Stimulated activated CD4-positive, alpha-beta T cell treated with anti-CD3 and anti-CD28 coated beads, Interleukin-2, amount 100 ng/mL, for 4 hours (primary cell): ENCODE measurements at regions not wholly inside any gene's neighbourhood (a gene's known extent, or its start where the extent isn't known, plus 50 kb on each side); places are given as distances from the start of the nearest gene placed in this dataset.
"Not testable (repeated sequence)": the region's sequence is repeated elsewhere in the genome, so short reads cannot be mapped to it uniquely, and the experiment has no call there.

ENCODE experiments used
- DNase-seq: peaks from one replicate; pipeline ENCODE4 v3.0.0-alpha.2; 2020; ENCODE audit warnings: low read depth

DNA sequence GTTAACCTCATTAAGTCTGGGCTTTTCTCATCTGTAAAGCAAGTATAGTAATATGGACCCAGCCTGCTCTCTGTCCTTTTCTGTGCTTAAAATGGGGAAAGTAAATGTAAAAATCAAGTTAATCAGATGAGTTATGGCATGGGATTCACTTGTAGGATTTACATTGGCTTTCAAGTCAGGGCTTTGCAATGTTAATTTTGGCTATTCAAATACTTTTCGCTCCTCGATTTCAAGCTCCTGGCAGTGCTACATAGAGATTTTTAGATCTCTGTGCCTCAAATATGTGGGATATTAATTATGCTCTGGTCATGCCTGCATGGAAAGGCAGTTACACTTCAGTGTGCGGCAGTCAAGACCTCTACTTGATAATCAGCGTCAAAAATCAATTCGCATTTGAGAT is 709.8 kb downstream of the LTN1 start:
- DNase-seq: no peak

GRCh38 chr21:28281357-28281756 is 711.3 kb downstream of the LTN1 start:
- not testable (repeated sequence) for DNase-seq

GRCh38 chr21:28280611-28281010 is 712.1 kb downstream of the LTN1 start:
- no peak for DNase-seq

GRCh38 chr21:28277324-28277723 is 715.4 kb downstream of the LTN1 start:
- no peak for DNase-seq

GRCh38 chr21:28272272-28272992 is 720.2 kb downstream of the LTN1 start:
- no peak for DNase-seq

DNA sequence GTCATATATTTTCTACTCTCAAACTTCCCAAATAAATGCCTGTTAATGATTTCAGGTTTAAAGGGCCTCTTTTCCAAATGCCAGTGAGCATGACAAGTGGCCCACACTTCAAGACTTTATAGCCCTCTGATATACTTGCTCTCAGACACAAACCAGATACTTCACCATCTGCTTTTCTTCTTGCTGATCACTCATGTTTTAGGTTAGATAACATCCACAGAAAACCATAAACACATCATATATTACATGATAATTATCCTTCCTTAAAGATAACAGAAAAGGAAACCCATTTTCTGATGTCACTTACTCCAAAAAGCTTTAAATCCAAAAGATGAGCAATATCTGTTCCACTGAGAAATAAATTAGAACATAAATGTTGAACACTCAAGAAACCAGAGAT is 723.5 kb downstream of the LTN1 start:
- DNase-seq: no peak

GRCh38 chr21:28268685-28269084 is 724.0 kb downstream of the LTN1 start:
- no peak for DNase-seq

DNA sequence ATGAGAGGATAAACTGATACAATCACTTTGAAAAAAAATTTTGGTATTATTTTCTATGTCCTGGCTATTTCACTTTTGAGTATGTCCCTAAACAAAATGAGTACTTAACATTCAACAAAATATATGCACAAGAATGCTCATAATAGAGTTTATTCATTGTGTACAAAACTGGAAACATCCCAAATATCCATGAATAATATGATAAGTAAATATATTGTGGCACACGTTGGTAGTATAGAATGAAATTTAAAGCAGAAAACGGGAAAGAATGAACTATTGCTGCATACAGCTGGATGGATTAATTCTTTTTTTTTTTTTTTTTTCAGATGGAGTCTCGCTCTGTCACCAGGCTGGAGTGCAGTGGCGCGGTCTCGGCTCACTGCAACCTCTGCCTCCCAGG is 725.2 kb downstream of the LTN1 start:
- no peak for DNase-seq

- no peak for DNase-seq
Measured at GRCh38 chr21:28266061-28266460, 726.6 kb downstream of the LTN1 start.

DNA sequence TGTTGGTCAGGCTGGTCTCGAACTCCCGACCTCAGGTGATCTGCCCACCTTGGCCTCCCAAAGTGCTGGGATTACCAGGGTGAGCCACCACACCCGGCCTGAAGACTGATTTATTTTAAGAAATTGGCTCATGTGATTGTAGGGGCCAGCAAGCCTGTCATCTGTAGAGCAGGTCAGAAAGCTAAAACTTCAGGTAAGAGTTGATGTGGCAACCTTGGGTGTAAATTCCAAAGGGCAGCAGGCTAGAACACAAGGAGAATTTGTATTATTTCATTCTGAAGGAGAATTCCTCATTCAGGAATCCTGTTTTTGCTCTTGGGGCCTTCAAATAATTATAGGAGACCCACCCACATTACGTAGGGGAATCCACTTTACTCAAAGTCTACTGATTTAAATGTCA is 728.7 kb downstream of the LTN1 start:
- no peak for DNase-seq

GRCh38 chr21:28261298-28261697 is 731.4 kb downstream of the LTN1 start:
- DNase-seq: no peak

DNA sequence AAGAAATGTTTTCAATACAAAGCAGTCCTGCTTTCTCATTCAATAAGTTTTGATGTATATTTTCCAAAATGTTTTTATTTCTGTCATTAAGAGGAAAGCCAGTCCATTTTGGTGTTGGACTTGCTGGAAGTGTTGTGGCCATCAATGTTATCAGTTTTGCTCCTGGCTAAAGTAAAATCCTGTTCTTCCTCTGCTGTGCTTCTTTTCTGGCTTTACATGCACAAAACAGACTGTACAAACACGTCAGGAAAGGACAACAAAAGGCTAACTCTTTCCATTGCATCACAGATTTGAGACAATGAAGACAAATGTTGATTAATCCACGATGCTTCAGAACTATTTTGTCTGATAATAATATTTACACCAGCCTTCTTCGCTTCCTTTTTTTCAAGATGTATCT is 735.4 kb downstream of the LTN1 start:
- no peak for DNase-seq

GRCh38 chr21:28256837-28257236 is 735.8 kb downstream of the LTN1 start:
- DNase-seq: no peak

- DNase-seq: no peak
Measured at GRCh38 chr21:28256420-28256831, 736.3 kb downstream of the LTN1 start.

DNA sequence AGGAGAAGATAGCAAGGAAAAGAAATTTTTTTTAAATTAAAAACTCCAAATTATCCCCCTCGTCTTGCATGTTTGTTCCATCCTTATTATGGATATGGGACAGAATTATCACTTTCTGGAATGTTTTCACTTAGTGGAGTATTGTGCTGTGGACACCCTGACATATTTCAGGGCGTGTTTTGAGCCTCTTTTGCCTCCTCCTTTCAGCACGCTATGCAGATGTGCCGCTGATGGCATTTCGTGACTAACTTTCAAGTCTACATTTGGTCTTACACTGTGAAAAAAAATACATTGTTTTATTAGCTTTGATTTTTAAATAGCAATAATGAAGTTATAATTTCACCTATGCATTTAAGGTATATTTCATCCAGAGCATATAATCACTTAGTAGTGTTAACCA is 738.7 kb downstream of the LTN1 start:
- DNase-seq: no peak

- no peak for DNase-seq
Measured at GRCh38 chr21:28253338-28253737, 739.3 kb downstream of the LTN1 start.

DNA sequence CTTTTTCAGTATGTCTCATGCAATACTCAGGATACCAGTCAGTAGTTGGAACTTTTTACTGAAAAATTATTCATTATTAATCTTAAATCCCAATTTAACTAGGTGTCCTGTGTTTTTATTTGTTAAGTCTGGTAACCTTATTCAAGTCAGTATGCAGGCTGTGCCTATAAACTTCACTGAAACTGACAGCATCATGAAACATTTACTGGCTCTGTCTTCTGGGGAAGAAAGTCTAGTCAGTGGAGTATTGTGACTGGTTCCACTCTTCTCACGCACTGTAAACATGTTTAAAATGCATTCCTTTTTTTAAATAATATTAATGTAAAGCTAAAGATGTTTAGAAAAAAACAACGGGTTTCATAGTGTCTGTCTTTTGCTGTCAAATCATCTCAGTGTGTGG is 739.7 kb downstream of the LTN1 start:
- no peak for DNase-seq

- DNase-seq: no peak
Measured at GRCh38 chr21:28250946-28251345, 741.7 kb downstream of the LTN1 start.

DNA sequence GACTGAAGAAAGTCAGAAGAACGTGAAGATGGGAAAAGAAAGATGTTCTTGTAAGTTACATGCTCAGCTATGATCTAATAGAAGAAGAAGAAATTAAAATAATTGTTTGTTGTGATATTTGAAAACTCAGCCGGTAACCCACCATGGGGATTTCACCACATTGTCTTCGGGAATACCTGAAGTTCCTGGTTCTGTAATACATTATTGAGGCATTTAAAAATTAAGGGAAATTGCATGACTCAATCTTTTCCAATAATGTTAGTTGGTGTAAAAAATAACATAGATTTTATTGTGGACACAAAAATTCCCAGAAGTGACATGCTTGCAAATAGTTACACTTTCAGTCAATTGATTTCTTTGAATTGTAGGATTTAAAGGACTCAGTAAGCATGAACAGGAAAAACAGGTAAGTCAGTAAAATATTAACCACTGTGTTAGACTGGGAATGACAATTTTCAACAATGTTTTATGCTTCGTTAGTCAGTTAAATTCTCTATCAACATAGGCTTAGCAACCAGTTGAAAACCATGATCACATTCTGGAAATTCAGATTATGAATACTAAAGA is 745.1 kb downstream of the LTN1 start:
- no peak for DNase-seq

- no peak for DNase-seq
Measured at GRCh38 chr21:28240586-28240985, 752.1 kb downstream of the LTN1 start.

DNA sequence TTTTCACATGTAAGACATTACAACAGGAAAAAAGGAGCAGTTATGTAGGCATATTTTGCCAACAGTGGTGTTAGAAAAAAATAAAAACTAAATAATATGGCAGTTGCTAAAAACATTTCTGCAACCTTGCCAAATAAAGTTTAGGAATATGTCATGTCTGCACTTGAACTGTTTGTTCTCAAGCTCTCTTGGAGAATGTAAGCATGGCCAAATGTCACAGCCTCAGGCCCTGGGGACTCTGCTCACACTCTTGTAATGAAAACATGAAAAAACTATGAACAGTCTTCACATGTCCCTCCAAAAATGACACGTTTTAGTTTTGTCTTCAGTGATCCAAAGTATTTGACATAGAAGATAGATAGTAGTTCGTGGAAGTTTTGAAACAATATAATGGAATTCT is 753.3 kb downstream of the LTN1 start:
- DNase-seq: no peak

DNA sequence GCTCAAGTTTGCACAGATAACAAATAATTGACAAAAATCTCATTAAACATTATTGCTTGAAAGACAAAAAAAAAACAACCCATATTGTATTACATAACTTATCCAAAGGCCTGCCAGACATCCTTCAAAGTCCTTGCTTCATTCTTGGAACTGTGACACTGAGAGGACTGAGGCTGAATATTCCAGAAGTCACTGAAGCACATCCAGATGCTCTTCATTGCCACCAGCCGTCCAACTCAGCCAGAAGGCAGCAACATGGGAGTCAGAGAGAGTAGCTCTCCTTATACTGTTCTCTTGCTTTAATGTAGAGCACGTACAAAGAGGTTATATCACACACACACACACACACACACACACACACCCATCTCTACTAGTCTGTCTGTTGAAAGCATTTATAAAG is 755.0 kb downstream of the LTN1 start:
- no peak for DNase-seq

DNA sequence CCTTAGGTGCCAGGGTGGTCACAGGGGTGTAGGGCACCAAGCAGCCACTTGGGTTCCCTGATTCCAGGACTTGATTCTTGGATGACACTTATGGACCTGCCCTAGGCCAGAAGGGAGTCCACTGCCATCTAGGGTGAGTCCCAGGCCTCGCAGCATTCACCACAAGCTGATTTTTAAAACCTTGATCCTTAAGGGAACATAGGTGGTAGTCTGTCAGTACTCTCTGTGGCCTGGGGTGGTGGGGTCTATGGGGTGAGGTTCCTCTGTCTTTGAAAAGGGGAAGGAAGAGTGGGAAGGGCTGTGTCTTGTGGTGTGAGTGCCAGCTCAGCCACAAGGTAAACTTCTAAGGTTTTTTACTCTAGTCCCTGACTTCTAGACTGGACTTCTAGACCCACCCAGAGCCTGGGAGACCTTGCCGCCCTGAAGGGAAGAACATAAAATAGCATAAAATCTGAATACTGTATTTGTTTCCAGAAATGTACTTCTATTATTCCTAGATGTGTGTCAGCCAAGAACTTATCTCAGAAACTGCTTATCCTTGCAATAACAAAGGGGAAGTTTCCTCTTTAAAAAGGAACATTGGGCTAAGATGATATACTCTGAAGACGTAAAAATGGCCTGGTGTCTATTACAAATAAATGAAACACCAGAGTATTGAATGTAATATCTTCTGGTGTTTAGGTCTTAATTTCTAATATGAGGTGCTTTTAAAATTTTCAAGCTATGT is 757.3 kb downstream of the LTN1 start:
- no peak for DNase-seq

GRCh38 chr21:28234326-28234725 is 758.4 kb downstream of the LTN1 start:
- no peak for DNase-seq
